Loucy (cell line): ENCODE measurements at regions not wholly inside any gene's neighbourhood (a gene's known extent, or its start where the extent isn't known, plus 50 kb on each side); places are given as distances from the start of the nearest gene placed in this dataset.

Experiments used
- H2AFZ ChIP-seq: fragments of 200-600 bp; sonication (generic); 2 replicates; pipeline ENCODE4 v1.6.0; 2016; ENCODE audit warnings: antibody characterized with exemption, mild to moderate bottlenecking, low read length, moderate library complexity
- H3F3A ChIP-seq: fragments of 200-600 bp; 2 replicates; pipeline ENCODE4 v1.6.0; 2016; ENCODE audit warnings: antibody characterized with exemption, low read depth, mild to moderate bottlenecking
- H3K27me3 ChIP-seq: fragments of 200-600 bp; sonication (generic); 2 replicates; pipeline ENCODE4 v1.6.1; 2014; ENCODE audit warnings: low read length, mild to moderate bottlenecking; ENCODE audit not compliant: insufficient read depth, poor library complexity, severe bottlenecking
- H3K36me3 ChIP-seq: fragments of 200-600 bp; sonication (generic); 2 replicates; pipeline ENCODE4 v1.6.1; 2016; ENCODE audit warnings: low read length; ENCODE audit not compliant: insufficient read depth
- H3K4me1 ChIP-seq: fragments of 200-600 bp; sonication (generic); 2 replicates; pipeline ENCODE4 v1.5.1; 2014; ENCODE audit warnings: low read length, mild to moderate bottlenecking; ENCODE audit not compliant: insufficient read depth, poor library complexity, severe bottlenecking
- H3K4me2 ChIP-seq: fragments of 200-600 bp; sonication (generic); 2 replicates; pipeline ENCODE4 v1.6.0; 2014; ENCODE audit warnings: antibody characterized with exemption, low read length, low read depth, mild to moderate bottlenecking; ENCODE audit not compliant: poor library complexity, severe bottlenecking
- H3K4me3 ChIP-seq: fragments of 200-600 bp; sonication (generic); 2 replicates; pipeline ENCODE4 v1.5.1; 2014; ENCODE audit warnings: low read length, mild to moderate bottlenecking, mixed read lengths; ENCODE audit not compliant: poor library complexity, severe bottlenecking
- H3K79me2 ChIP-seq: fragments of 200-600 bp; sonication (generic); 2 replicates; pipeline ENCODE4 v1.6.1; 2014; ENCODE audit warnings: low read length; ENCODE audit not compliant: insufficient read depth
- H3K9ac ChIP-seq: fragments of 200-600 bp; sonication (generic); 2 replicates; pipeline ENCODE4 v1.6.0; 2014; ENCODE audit warnings: mild to moderate bottlenecking, low read depth, low read length, moderate library complexity; ENCODE audit not compliant: poor library complexity, severe bottlenecking
- H3K9me2 ChIP-seq: fragments of 200-600 bp; sonication (generic); replicated peaks from 2 replicates; pipeline ENCODE4 v1.6.1; 2016; ENCODE audit warnings: low read depth, low read length, mixed read lengths
- H3K9me3 ChIP-seq: fragments of 200-600 bp; sonication (generic); 2 replicates; pipeline ENCODE4 v1.6.1; 2014; ENCODE audit warnings: mild to moderate bottlenecking, antibody characterized with exemption, low read length, low read depth; ENCODE audit not compliant: insufficient read depth
- H4K20me1 ChIP-seq: fragments of 200-600 bp; sonication (generic); 2 replicates; pipeline ENCODE4 v1.6.0; 2014; ENCODE audit warnings: antibody characterized with exemption, low read length, mild to moderate bottlenecking; ENCODE audit not compliant: insufficient read depth, poor library complexity, severe bottlenecking
- EZH2phosphoT487 ChIP-seq: fragments of 200-600 bp; IDR thresholded peaks from 2 replicates; pipeline ENCODE4 v1.6.1; 2018; ENCODE audit warnings: antibody characterized with exemption, mild to moderate bottlenecking, moderate library complexity, borderline replicate concordance
- TF ChIP-seq, protein P1 (sequence below): fragments of 200-600 bp; sonication (generic); conservative IDR thresholded peaks from 2 replicates; pipeline ENCODE4 v1.5.1; 2014; ENCODE audit warnings: mild to moderate bottlenecking, antibody characterized with exemption, low read length

DNA sequence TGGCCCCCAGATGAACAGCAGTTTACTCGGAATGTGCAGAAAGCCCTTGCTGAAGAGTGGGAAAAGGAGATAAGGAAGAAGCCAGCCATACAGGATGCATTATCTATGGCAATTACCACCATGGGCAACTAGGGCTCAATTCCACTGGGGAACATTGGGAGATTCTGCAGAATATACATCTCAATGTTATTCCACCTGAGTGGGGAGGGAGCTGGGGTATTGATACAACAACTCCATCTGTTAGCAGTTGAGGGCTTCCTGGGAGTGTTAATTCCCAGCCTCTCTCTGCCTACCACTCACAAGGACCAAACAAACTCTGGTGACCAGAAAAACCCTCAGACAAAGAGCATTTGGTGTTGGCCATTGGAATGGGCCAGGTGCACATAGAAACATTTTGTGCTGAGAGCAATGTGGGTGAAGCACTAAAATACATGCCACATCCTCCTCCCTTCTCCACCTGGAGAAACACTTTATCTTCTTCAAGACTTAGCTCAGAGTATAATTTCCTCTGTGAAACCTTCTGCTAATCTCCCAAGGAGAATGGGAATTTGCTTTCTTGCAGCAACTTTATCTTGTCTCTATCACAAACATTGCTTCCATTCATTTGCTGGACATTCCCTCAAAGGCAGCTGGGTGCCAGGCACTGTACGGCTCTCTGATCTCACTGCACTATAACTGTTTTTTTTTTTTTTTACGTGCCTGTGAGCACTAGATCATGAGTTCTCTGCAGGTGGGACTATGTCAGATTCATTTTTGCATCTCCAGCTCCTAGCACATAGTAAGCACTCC, 292.2 kb downstream of the MN1 start:
- Histone ChIP-seq H2AFZ (no peak overlapping the region), H3K4me3 (no peak overlapping the region), H3K4me1 (no peaks in the 10 kb centered on the region), H3K79me2 (no peaks in the 10 kb centered on the region), H4K20me1 (no peaks in the 10 kb centered on the region), H3K9me3 (no peaks in the 10 kb centered on the region), H3K9me2 (no peaks in the 10 kb centered on the region), H3K9ac (no peak overlapping the region), H3K36me3 (no peaks in the 10 kb centered on the region), H3K4me2 (no peak overlapping the region), H3K27me3 (no peaks in the 10 kb centered on the region), H3F3A (no peaks in the 10 kb centered on the region)
- no peak for TF ChIP-seq EZH2phosphoT487
- TF ChIP-seq, protein P1, sequence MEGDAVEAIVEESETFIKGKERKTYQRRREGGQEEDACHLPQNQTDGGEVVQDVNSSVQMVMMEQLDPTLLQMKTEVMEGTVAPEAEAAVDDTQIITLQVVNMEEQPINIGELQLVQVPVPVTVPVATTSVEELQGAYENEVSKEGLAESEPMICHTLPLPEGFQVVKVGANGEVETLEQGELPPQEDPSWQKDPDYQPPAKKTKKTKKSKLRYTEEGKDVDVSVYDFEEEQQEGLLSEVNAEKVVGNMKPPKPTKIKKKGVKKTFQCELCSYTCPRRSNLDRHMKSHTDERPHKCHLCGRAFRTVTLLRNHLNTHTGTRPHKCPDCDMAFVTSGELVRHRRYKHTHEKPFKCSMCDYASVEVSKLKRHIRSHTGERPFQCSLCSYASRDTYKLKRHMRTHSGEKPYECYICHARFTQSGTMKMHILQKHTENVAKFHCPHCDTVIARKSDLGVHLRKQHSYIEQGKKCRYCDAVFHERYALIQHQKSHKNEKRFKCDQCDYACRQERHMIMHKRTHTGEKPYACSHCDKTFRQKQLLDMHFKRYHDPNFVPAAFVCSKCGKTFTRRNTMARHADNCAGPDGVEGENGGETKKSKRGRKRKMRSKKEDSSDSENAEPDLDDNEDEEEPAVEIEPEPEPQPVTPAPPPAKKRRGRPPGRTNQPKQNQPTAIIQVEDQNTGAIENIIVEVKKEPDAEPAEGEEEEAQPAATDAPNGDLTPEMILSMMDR = no peak

GRCh38 chr22:27510024-27510423, 291.5 kb downstream of the MN1 start:
- H3K4me2 ChIP-seq = no peak overlapping the region
- H3K9me2 ChIP-seq = no peaks in the 10 kb centered on the region
- H3K9me3 ChIP-seq = no peaks in the 10 kb centered on the region
- no peaks in the 10 kb centered on the region for H4K20me1 ChIP-seq
- H3F3A ChIP-seq = no peaks in the 10 kb centered on the region
- H3K4me3 ChIP-seq = no peak overlapping the region
- H2AFZ ChIP-seq = no peak overlapping the region
- H3K9ac ChIP-seq = no peak overlapping the region
- H3K27me3 ChIP-seq = no peaks in the 10 kb centered on the region
- TF ChIP-seq, protein P1 = no peak
- TF ChIP-seq EZH2phosphoT487 = no peak
- H3K4me1 ChIP-seq = no peaks in the 10 kb centered on the region
- H3K79me2 ChIP-seq = no peaks in the 10 kb centered on the region
- no peaks in the 10 kb centered on the region for H3K36me3 ChIP-seq

DNA sequence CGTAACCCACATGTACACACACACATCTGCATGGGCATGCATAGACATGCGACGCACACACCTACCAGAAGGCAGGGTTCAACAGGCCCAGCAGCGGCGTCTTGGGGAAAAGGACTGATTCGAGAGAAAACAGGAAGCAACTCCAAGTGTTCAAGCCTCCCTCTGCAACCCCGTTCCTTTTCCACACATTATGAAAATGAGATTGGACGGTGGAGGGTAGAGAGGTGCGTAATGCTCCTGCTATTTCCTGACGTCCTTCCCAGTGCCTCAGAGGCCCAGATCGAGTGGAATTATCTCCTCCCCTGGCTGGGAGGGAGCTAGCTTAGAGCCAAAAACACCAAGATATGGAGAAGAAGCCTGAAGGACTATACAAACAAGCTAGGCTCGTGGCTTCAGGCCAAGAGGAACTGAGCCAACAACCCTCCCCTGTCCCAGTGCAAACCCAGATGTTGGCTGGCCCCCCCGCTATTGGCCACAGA, 289.2 kb downstream of the MN1 start:
- TF ChIP-seq EZH2phosphoT487 = no peak
- TF ChIP-seq, protein P1 = no peak
- Histone ChIP-seq H3K9ac (no peak overlapping the region), H3K4me1 (no peaks in the 10 kb centered on the region), H3K9me2 (no peaks in the 10 kb centered on the region), H3K27me3 (no peaks in the 10 kb centered on the region), H3K79me2 (no peaks in the 10 kb centered on the region), H2AFZ (no peak overlapping the region), H3K4me3 (no peak overlapping the region), H3K36me3 (no peaks in the 10 kb centered on the region), H4K20me1 (no peaks in the 10 kb centered on the region), H3K9me3 (no peaks in the 10 kb centered on the region), H3F3A (no peaks in the 10 kb centered on the region), H3K4me2 (no peak overlapping the region)
